HEK293 (cell line): ENCODE measurements at regions not wholly inside any gene's neighbourhood (a gene's known extent, or its start where the extent isn't known, plus 50 kb on each side); places are given as distances from the start of the nearest gene placed in this dataset.

Experiments used
- CTCF ChIA-PET: fragments of 350-600 bp; formaldehyde crosslinking; extraction: SDS; loops from one replicate; lab custom pipeline; 2021; ENCODE audit warnings: antibody characterized with exemption; lab: Yijun Ruan, JAX
- POLR2A ChIA-PET: fragments of 300-600 bp; formaldehyde crosslinking; extraction: SDS; loops from one replicate; lab custom pipeline; 2020; ENCODE audit warnings: antibody characterized with exemption, inconsistent platforms; lab: Yijun Ruan, JAX
- H3K27ac ChIP-seq: fragments of 200-500 bp; sonication (Bioruptor generic); 2 replicates; pipeline ENCODE4 v1.5.1; 2014; ENCODE audit warnings: low read depth, low read length, control low read depth, inconsistent platforms; ENCODE audit errors: extremely low read depth
- H3K36me3 ChIP-seq, 2 experiments: fragments of 200-500 bp in 1 of 2; sonication (Bioruptor generic) in 1 of 2; 1 replicate in 1 of 2; 2 replicates in 1 of 2; pipeline ENCODE4 v1.5.1; 2014 to 2017; ENCODE audit warnings: inconsistent platforms in 2 of 2, low read length in 2 of 2; ENCODE audit not compliant: control insufficient read depth in 2 of 2, insufficient read depth in 1 of 2
- H3K4me1 ChIP-seq: fragments of 200-500 bp; sonication (Bioruptor generic); 2 replicates; pipeline ENCODE4 v1.5.1; 2014; ENCODE audit warnings: mild to moderate bottlenecking, low read length, inconsistent platforms; ENCODE audit not compliant: control insufficient read depth, insufficient read depth
- H3K4me3 ChIP-seq: 2 replicates; pipeline ENCODE4 v1.5.1; 2011; ENCODE audit warnings: low read depth, mild to moderate bottlenecking, control low read depth, low read length, moderate library complexity
- H3K9me3 ChIP-seq: fragments of 200-500 bp; sonication (Bioruptor generic); 2 replicates; pipeline ENCODE4 v1.5.1; 2014; ENCODE audit warnings: low read depth, low read length, inconsistent platforms; ENCODE audit not compliant: control insufficient read depth, insufficient read depth
- GLI4 ChIP-seq: fragments of 450-650 bp; formaldehyde crosslinking; IDR thresholded peaks from 2 replicates; pipeline ENCODE4 v1.5.1; 2016; ENCODE audit warnings: missing biosample characterization, missing genetic modification characterization
- MEIS1 ChIP-seq: sonication (generic); formaldehyde crosslinking; IDR thresholded peaks from 2 replicates; pipeline ENCODE4 v1.8.1; 2022; ENCODE audit warnings: missing genetic modification reagents, mild to moderate bottlenecking, borderline replicate concordance
- RBAK ChIP-seq: fragments of 450-650 bp; formaldehyde crosslinking; IDR thresholded peaks from 2 replicates; pipeline ENCODE4 v1.5.1; 2016; ENCODE audit warnings: missing biosample characterization, missing genetic modification characterization
- SP3 ChIP-seq: fragments of 450-650 bp; formaldehyde crosslinking; IDR thresholded peaks from 2 replicates; pipeline ENCODE4 v1.5.1; 2016; ENCODE audit warnings: missing biosample characterization, missing genetic modification characterization
- ZBTB21 ChIP-seq: fragments of 450-650 bp; formaldehyde crosslinking; IDR thresholded peaks from 2 replicates; pipeline ENCODE4 v1.5.1; 2017; ENCODE audit warnings: missing biosample characterization, missing genetic modification characterization
- ZBTB8A ChIP-seq: fragments of 450-650 bp; formaldehyde crosslinking; IDR thresholded peaks from 2 replicates; pipeline ENCODE4 v1.5.1; 2016; ENCODE audit warnings: missing biosample characterization, missing genetic modification characterization
- ZEB2 ChIP-seq: fragments of 450-650 bp; formaldehyde crosslinking; IDR thresholded peaks from 2 replicates; pipeline ENCODE4 v1.5.1; 2016; ENCODE audit warnings: missing biosample characterization, missing genetic modification characterization
- ZNF114 ChIP-seq: fragments of 450-650 bp; formaldehyde crosslinking; IDR thresholded peaks from 2 replicates; pipeline ENCODE4 v1.5.0; 2017; ENCODE audit warnings: missing biosample characterization, missing genetic modification characterization
- ZNF133 ChIP-seq: fragments of 450-650 bp; formaldehyde crosslinking; IDR thresholded peaks from 2 replicates; pipeline ENCODE4 v1.5.1; 2016; ENCODE audit warnings: missing biosample characterization, missing genetic modification characterization
- ZNF174 ChIP-seq: fragments of 450-650 bp; formaldehyde crosslinking; IDR thresholded peaks from 2 replicates; pipeline ENCODE4 v1.5.0; 2017; ENCODE audit warnings: missing biosample characterization, mild to moderate bottlenecking, missing genetic modification characterization
- ZNF175 ChIP-seq: fragments of 450-650 bp; formaldehyde crosslinking; IDR thresholded peaks from 2 replicates; pipeline ENCODE4 v1.5.1; 2016; ENCODE audit warnings: missing biosample characterization, missing genetic modification characterization
- ZNF302 ChIP-seq: fragments of 450-650 bp; formaldehyde crosslinking; IDR thresholded peaks from 2 replicates; pipeline ENCODE4 v1.5.1; 2016; ENCODE audit warnings: missing biosample characterization, missing genetic modification characterization, low read depth
- ZNF324 ChIP-seq: fragments of 450-650 bp; formaldehyde crosslinking; IDR thresholded peaks from 2 replicates; pipeline ENCODE4 v1.5.1; 2016; ENCODE audit warnings: missing biosample characterization, missing genetic modification characterization
- ZNF366 ChIP-seq: fragments of 450-650 bp; formaldehyde crosslinking; conservative IDR thresholded peaks from 2 replicates; pipeline ENCODE4 v1.5.1; 2016; ENCODE audit warnings: missing biosample characterization, missing genetic modification characterization
- ZNF426 ChIP-seq: fragments of 450-650 bp; formaldehyde crosslinking; IDR thresholded peaks from 2 replicates; pipeline ENCODE4 v1.5.1; 2017; ENCODE audit warnings: missing biosample characterization, missing genetic modification characterization, mild to moderate bottlenecking, inconsistent platforms, moderate library complexity
- ZNF510 ChIP-seq: fragments of 450-650 bp; formaldehyde crosslinking; IDR thresholded peaks from 2 replicates; pipeline ENCODE4 v1.5.1; 2018; ENCODE audit warnings: mild to moderate bottlenecking, missing genetic modification characterization, missing biosample characterization; ENCODE audit not compliant: insufficient replicate concordance
- ZNF518A ChIP-seq: fragments of 450-650 bp; formaldehyde crosslinking; conservative IDR thresholded peaks from 2 replicates; pipeline ENCODE4 v1.5.1; 2016; ENCODE audit warnings: low read depth, missing biosample characterization, missing genetic modification characterization
- ZNF530 ChIP-seq: fragments of 450-650 bp; formaldehyde crosslinking; IDR thresholded peaks from 2 replicates; pipeline ENCODE4 v1.5.1; 2016; ENCODE audit warnings: low read depth, missing biosample characterization, missing genetic modification characterization
- ZNF623 ChIP-seq: fragments of 450-650 bp; formaldehyde crosslinking; IDR thresholded peaks from 2 replicates; pipeline ENCODE4 v1.5.1; 2016; ENCODE audit warnings: missing biosample characterization, missing genetic modification characterization
- ZNF768 ChIP-seq: fragments of 450-650 bp; formaldehyde crosslinking; IDR thresholded peaks from 2 replicates; pipeline ENCODE4 v1.5.1; 2018; ENCODE audit warnings: missing biosample characterization, mild to moderate bottlenecking, missing genetic modification characterization
- TF ChIP-seq, protein P1 (sequence below): fragments of 450-650 bp; formaldehyde crosslinking; IDR thresholded peaks from 2 replicates; pipeline ENCODE4 v1.5.1; 2016; ENCODE audit warnings: missing biosample characterization, missing genetic modification characterization
- TF ChIP-seq, protein P2 (sequence below): fragments of 450-650 bp; formaldehyde crosslinking; IDR thresholded peaks from 2 replicates; pipeline ENCODE4 v1.5.1; 2016; ENCODE audit warnings: missing biosample characterization, missing genetic modification characterization

GRCh38 chr4:31983677-31984076 is 1263.5 kb downstream of the PCDH7 start:
- TF ChIP-seq ZNF426 (tag by site-specific recombination) (no peak), ZNF114 (no peak), ZBTB21 (tag by site-specific recombination) (no peak), ZNF302 (tag by site-specific recombination) (no peak), RBAK (tag by site-specific recombination) (no peak), ZNF510 (tag by site-specific recombination) (no peak), GLI4 (tag by site-specific recombination) (no peak), MEIS1 (CRISPR knock-in tag) (no peak), ZNF175 (tag by site-specific recombination) (no peak), ZNF768 (no peak), ZNF133 (tag by site-specific recombination) (no peak), ZNF366 (tag by site-specific recombination) (no peak), ZBTB8A (tag by site-specific recombination) (no peak)
- TF ChIP-seq, protein P1, sequence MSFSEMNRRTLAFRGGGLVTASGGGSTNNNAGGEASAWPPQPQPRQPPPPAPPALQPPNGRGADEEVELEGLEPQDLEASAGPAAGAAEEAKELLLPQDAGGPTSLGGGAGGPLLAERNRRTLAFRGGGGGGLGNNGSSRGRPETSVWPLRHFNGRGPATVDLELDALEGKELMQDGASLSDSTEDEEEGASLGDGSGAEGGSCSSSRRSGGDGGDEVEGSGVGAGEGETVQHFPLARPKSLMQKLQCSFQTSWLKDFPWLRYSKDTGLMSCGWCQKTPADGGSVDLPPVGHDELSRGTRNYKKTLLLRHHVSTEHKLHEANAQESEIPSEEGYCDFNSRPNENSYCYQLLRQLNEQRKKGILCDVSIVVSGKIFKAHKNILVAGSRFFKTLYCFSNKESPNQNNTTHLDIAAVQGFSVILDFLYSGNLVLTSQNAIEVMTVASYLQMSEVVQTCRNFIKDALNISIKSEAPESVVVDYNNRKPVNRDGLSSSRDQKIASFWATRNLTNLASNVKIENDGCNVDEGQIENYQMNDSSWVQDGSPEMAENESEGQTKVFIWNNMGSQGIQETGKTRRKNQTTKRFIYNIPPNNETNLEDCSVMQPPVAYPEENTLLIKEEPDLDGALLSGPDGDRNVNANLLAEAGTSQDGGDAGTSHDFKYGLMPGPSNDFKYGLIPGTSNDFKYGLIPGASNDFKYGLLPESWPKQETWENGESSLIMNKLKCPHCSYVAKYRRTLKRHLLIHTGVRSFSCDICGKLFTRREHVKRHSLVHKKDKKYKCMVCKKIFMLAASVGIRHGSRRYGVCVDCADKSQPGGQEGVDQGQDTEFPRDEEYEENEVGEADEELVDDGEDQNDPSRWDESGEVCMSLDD (tag by site-specific recombination) = no peak
- TF ChIP-seq, protein P2, sequence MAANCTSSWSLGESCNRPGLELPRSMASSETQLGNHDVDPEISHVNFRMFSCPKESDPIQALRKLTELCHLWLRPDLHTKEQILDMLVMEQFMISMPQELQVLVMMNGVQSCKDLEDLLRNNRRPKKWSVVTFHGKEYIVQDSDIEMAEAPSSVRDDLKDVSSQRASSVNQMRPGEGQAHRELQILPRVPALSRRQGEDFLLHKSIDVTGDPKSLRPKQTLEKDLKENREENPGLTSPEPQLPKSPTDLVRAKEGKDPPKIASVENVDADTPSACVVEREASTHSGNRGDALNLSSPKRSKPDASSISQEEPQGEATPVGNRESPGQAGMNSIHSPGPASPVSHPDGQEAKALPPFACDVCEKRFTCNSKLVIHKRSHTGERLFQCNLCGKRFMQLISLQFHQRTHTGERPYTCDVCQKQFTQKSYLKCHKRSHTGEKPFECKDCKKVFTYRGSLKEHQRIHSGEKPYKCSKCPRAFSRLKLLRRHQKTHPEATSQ (tag by site-specific recombination) = no peak
- Histone ChIP-seq H3K9me3 (no peaks in the 10 kb centered on the region), H3K27ac (no peak overlapping the region), H3K4me1 (no peaks in the 10 kb centered on the region), H3K4me3 (no peak overlapping the region), H3K36me3 (no peaks in the 10 kb centered on the region)
- ChIA-PET POLR2A (no interaction called here), CTCF (no interaction called here)

DNA sequence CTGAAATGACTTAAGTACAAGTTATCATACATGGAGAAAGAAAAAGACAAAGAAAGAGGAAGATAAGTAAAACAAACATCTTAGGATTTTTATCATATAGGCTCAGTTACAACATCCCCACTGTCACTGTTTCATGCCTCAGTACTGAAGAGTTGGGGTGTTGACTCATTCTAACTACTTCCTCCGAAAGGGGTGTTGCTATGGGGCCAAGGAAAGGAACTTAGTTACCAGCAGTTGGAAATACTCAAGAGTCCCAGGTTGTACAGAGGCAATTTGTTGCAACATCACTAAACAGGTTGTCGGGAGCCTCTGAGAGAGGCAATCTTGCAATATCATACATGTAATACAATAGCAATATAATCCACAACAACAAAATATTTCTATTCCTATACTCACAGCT is 1264.7 kb downstream of the PCDH7 start:
- no peaks in the 10 kb centered on the region for H3K9me3 ChIP-seq
- H3K36me3 ChIP-seq = no peaks in the 10 kb centered on the region
- ChIA-PET POLR2A (no interaction called here), CTCF (no interaction called here)
- H3K4me1 ChIP-seq = no peaks in the 10 kb centered on the region
- H3K4me3 ChIP-seq = no peak overlapping the region
- TF ChIP-seq ZEB2 (tag by site-specific recombination) = no peak
- TF ChIP-seq SP3 (tag by site-specific recombination) = no peak
- no peak for TF ChIP-seq ZNF324 (tag by site-specific recombination)
- TF ChIP-seq ZNF530 (tag by site-specific recombination) = no peak
- no peak for TF ChIP-seq ZNF174 (tag by site-specific recombination)
- no peak for TF ChIP-seq ZNF623
- no peak for TF ChIP-seq ZNF518A (tag by site-specific recombination)
- no peak overlapping the region for H3K27ac ChIP-seq
